Activated naive CD4-positive, alpha-beta T cell treated with anti-CD3 and anti-CD28 coated beads, Interleukin-2, amount 10 ng/mL, durations not matched to agents 7 days and 5 days (primary cell): ENCODE measurements at regions not wholly inside any gene's neighbourhood (a gene's known extent, or its start where the extent isn't known, plus 50 kb on each side); places are given as distances from the start of the nearest gene placed in this dataset.

Experiments
- CTCF ChIA-PET: fragments of 350-600 bp; sonication (Branson Sonifier 250); formaldehyde crosslinking; loops from one replicate; lab custom pipeline; 2021; ENCODE audit warnings: antibody characterized with exemption; lab: Charles Lee
- DNase-seq: peaks from one replicate; pipeline ENCODE4 v3.0.0-alpha.2; 2020
- H3K27ac Mint-ChIP-seq: one replicate; pipeline ENCODE4 v1.8.0; 2021; ENCODE audit warnings: mild to moderate bottlenecking, moderate library complexity, mixed read lengths
- H3K27me3 Mint-ChIP-seq: one replicate; pipeline ENCODE4 v1.8.0; 2021; ENCODE audit warnings: mild to moderate bottlenecking, mixed read lengths
- H3K36me3 Mint-ChIP-seq: one replicate; pipeline ENCODE4 v1.8.0; 2021; ENCODE audit warnings: mixed read lengths
- H3K4me1 Mint-ChIP-seq: one replicate; pipeline ENCODE4 v1.8.0; 2021; ENCODE audit warnings: mixed read lengths
- H3K4me3 Mint-ChIP-seq: one replicate; pipeline ENCODE4 v1.8.0; 2021; ENCODE audit warnings: mild to moderate bottlenecking, moderate library complexity, mixed read lengths
- H3K9me3 Mint-ChIP-seq: one replicate; pipeline ENCODE4 v1.8.0; 2021; ENCODE audit warnings: mixed read lengths

- peaks cover 8% of the 10 kb centered on the region for H3K27me3 Mint-ChIP-seq
- CTCF ChIA-PET: no interaction called here
- no peak overlapping the region for H3K4me3 Mint-ChIP-seq
- no peaks in the 10 kb centered on the region for H3K9me3 Mint-ChIP-seq
- no peak overlapping the region for H3K27ac Mint-ChIP-seq
- H3K36me3 Mint-ChIP-seq: no peaks in the 10 kb centered on the region
- DNase-seq: no peak
- H3K4me1 Mint-ChIP-seq: no peaks in the 10 kb centered on the region
Measured at GRCh38 chr3:150144191-150144708, 173.6 kb upstream of the PFN2 start.

- CTCF ChIA-PET: no interaction called here
- H3K27ac Mint-ChIP-seq: no peak overlapping the region
- H3K36me3 Mint-ChIP-seq: no peaks in the 10 kb centered on the region
- no peak overlapping the region for H3K4me3 Mint-ChIP-seq
- no peaks in the 10 kb centered on the region for H3K9me3 Mint-ChIP-seq
- DNase-seq: no peak
- H3K4me1 Mint-ChIP-seq: no peaks in the 10 kb centered on the region
- peaks cover 8% of the 10 kb centered on the region for H3K27me3 Mint-ChIP-seq
Measured at GRCh38 chr3:150142936-150143335, 172.2 kb upstream of the PFN2 start.

- Mint-ChIP-seq H3K36me3 (no peaks in the 10 kb centered on the region), H3K4me1 (no peaks in the 10 kb centered on the region), H3K27me3 (peaks cover 7% of the 10 kb centered on the region), H3K9me3 (no peaks in the 10 kb centered on the region), H3K27ac (no peak overlapping the region), H3K4me3 (no peak overlapping the region)
- no peak for DNase-seq
- CTCF ChIA-PET: no interaction called here
Measured at GRCh38 chr3:150141790-150142326, 171.2 kb upstream of the PFN2 start.

GRCh38 chr3:150140614-150141321, 170.1 kb upstream of the PFN2 start:
- Mint-ChIP-seq H3K27me3 (peaks cover 9% of the 10 kb centered on the region), H3K36me3 (no peaks in the 10 kb centered on the region), H3K27ac (no peak overlapping the region), H3K9me3 (no peaks in the 10 kb centered on the region), H3K4me3 (no peak overlapping the region), H3K4me1 (no peaks in the 10 kb centered on the region)
- CTCF ChIA-PET: no interaction called here
- DNase-seq: no peak

GRCh38 chr3:150138824-150139223, 168.1 kb upstream of the PFN2 start:
- H3K27ac Mint-ChIP-seq: no peak overlapping the region
- no peaks in the 10 kb centered on the region for H3K4me1 Mint-ChIP-seq
- CTCF ChIA-PET: no interaction called here

GRCh38 chr3:150136242-150136641, 165.5 kb upstream of the PFN2 start:
- H3K9me3 Mint-ChIP-seq: no peaks in the 10 kb centered on the region
- CTCF ChIA-PET: no interaction called here
- H3K27ac Mint-ChIP-seq: no peak overlapping the region

More at GRCh38 chr3:150138824-150139223, 168.1 kb upstream of the PFN2 start:
- no peaks in the 10 kb centered on the region for H3K9me3 Mint-ChIP-seq
- peaks cover 6% of the 10 kb centered on the region for H3K27me3 Mint-ChIP-seq
- H3K4me3 Mint-ChIP-seq: no peak overlapping the region
- H3K36me3 Mint-ChIP-seq: no peaks in the 10 kb centered on the region
- no peak for DNase-seq

GRCh38 chr3:150135287-150135721, 164.6 kb upstream of the PFN2 start:
- Mint-ChIP-seq H3K36me3 (no peaks in the 10 kb centered on the region), H3K4me1 (no peaks in the 10 kb centered on the region), H3K27me3 (peaks cover 13% of the 10 kb centered on the region), H3K9me3 (no peaks in the 10 kb centered on the region), H3K27ac (no peak overlapping the region), H3K4me3 (no peak overlapping the region)
- DNase-seq: no peak
- CTCF ChIA-PET: no interaction called here

More at GRCh38 chr3:150136242-150136641, 165.5 kb upstream of the PFN2 start:
- Mint-ChIP-seq H3K4me3 (no peak overlapping the region), H3K36me3 (no peaks in the 10 kb centered on the region), H3K27me3 (peaks cover 6% of the 10 kb centered on the region), H3K4me1 (no peaks in the 10 kb centered on the region)
- no peak for DNase-seq

- no peaks in the 10 kb centered on the region for H3K9me3 Mint-ChIP-seq
- CTCF ChIA-PET: no interaction called here
- H3K36me3 Mint-ChIP-seq: no peaks in the 10 kb centered on the region
- H3K27ac Mint-ChIP-seq: no peak overlapping the region
- peaks cover 19% of the 10 kb centered on the region for H3K27me3 Mint-ChIP-seq
- no peak overlapping the region for H3K4me3 Mint-ChIP-seq
- DNase-seq: no peak
- H3K4me1 Mint-ChIP-seq: no peaks in the 10 kb centered on the region
Measured at GRCh38 chr3:150133293-150133692, 162.6 kb upstream of the PFN2 start.

GRCh38 chr3:150132101-150132749, 161.5 kb upstream of the PFN2 start:
- no peak overlapping the region for H3K4me3 Mint-ChIP-seq
- no peaks in the 10 kb centered on the region for H3K36me3 Mint-ChIP-seq
- no peaks in the 10 kb centered on the region for H3K4me1 Mint-ChIP-seq
- DNase-seq: no peak
- no peaks in the 10 kb centered on the region for H3K9me3 Mint-ChIP-seq
- CTCF ChIA-PET: no interaction called here
- peaks cover 19% of the 10 kb centered on the region for H3K27me3 Mint-ChIP-seq
- no peak overlapping the region for H3K27ac Mint-ChIP-seq

- no peaks in the 10 kb centered on the region for H3K9me3 Mint-ChIP-seq
- no peaks in the 10 kb centered on the region for H3K36me3 Mint-ChIP-seq
- H3K27ac Mint-ChIP-seq: no peak overlapping the region
- CTCF ChIA-PET: no interaction called here
- H3K4me1 Mint-ChIP-seq: no peaks in the 10 kb centered on the region
- DNase-seq: no peak
- H3K27me3 Mint-ChIP-seq: peaks cover 14% of the 10 kb centered on the region
- no peak overlapping the region for H3K4me3 Mint-ChIP-seq
Measured at GRCh38 chr3:150131663-150132062, 161.0 kb upstream of the PFN2 start.

GRCh38 chr3:150130404-150131100, 159.9 kb upstream of the PFN2 start:
- no peak for DNase-seq
- Mint-ChIP-seq H3K36me3 (no peaks in the 10 kb centered on the region), H3K4me1 (no peaks in the 10 kb centered on the region), H3K27me3 (peaks cover 13% of the 10 kb centered on the region), H3K9me3 (no peaks in the 10 kb centered on the region), H3K4me3 (no peak overlapping the region), H3K27ac (no peak overlapping the region)
- CTCF ChIA-PET: no interaction called here

GRCh38 chr3:150129166-150129565, 158.5 kb upstream of the PFN2 start:
- Mint-ChIP-seq H3K27ac (no peak overlapping the region), H3K36me3 (no peaks in the 10 kb centered on the region)
- CTCF ChIA-PET: interaction anchor here (1.5 kb wide), 1 partner anchor 22 kb away, joined by 3 read pairs; no protein-coding TSS in a partner anchor

GRCh38 chr3:150128126-150128525, 157.4 kb upstream of the PFN2 start:
- DNase-seq: no peak
- H3K27ac Mint-ChIP-seq: no peak overlapping the region

More at GRCh38 chr3:150129166-150129565, 158.5 kb upstream of the PFN2 start:
- Mint-ChIP-seq H3K27me3 (peaks cover 13% of the 10 kb centered on the region), H3K4me1 (no peaks in the 10 kb centered on the region), H3K9me3 (no peaks in the 10 kb centered on the region), H3K4me3 (no peak overlapping the region)
- no peak for DNase-seq

GRCh38 chr3:150127011-150127490, 156.4 kb upstream of the PFN2 start:
- DNase-seq: no peak
- Mint-ChIP-seq H3K27ac (no peak overlapping the region), H3K4me1 (no peaks in the 10 kb centered on the region), H3K4me3 (no peak overlapping the region), H3K9me3 (no peaks in the 10 kb centered on the region), H3K27me3 (peaks cover 16% of the 10 kb centered on the region), H3K36me3 (no peaks in the 10 kb centered on the region)
- CTCF ChIA-PET: interaction anchor here (0.6 kb wide), 1 partner anchor 653 kb away, joined by 3 read pairs; no protein-coding TSS in a partner anchor

More at GRCh38 chr3:150128126-150128525, 157.4 kb upstream of the PFN2 start:
- H3K36me3 Mint-ChIP-seq: no peaks in the 10 kb centered on the region
- H3K27me3 Mint-ChIP-seq: peaks cover 13% of the 10 kb centered on the region
- H3K9me3 Mint-ChIP-seq: no peaks in the 10 kb centered on the region
- no peaks in the 10 kb centered on the region for H3K4me1 Mint-ChIP-seq
- H3K4me3 Mint-ChIP-seq: no peak overlapping the region
- CTCF ChIA-PET: no interaction called here
